Activated effector memory CD4-positive, alpha-beta T cell treated with anti-CD3 and anti-CD28 coated beads, Interleukin-2, amount 50 U/mL, for 16 hours (primary cell): ENCODE measurements at regions not wholly inside any gene's neighbourhood (a gene's known extent, or its start where the extent isn't known, plus 50 kb on each side); places are given as distances from the start of the nearest gene placed in this dataset.

Source experiments
- DNase-seq: peaks from one replicate; pipeline ENCODE4 v3.0.0-alpha.2; 2020

GRCh38 chr10:43965918-43966570 lies 317.4 kb upstream of the ZNF32 start:
- no peak for DNase-seq

GRCh38 chr10:43965033-43965917 lies 316.6 kb upstream of the ZNF32 start:
- no peak for DNase-seq

GRCh38 chr10:43964486-43964885 lies 315.8 kb upstream of the ZNF32 start:
- DNase-seq = no peak

- DNase-seq = peak; percentile 41
These were observed 315.2 kb upstream of the ZNF32 start for GRCh38 chr10:43963793-43964425.

GRCh38 chr10:43963379-43963778 lies 314.7 kb upstream of the ZNF32 start:
- DNase-seq = no peak

- no peak for DNase-seq
These were observed 313.9 kb upstream of the ZNF32 start for GRCh38 chr10:43962346-43963191.

GRCh38 chr10:43961523-43962345 lies 313.1 kb upstream of the ZNF32 start:
- DNase-seq = peak; percentile 45

- no peak for DNase-seq
These were observed 312.3 kb upstream of the ZNF32 start for GRCh38 chr10:43960981-43961380.

- no peak for DNase-seq
These were observed 311.8 kb upstream of the ZNF32 start for GRCh38 chr10:43960477-43960876.

GRCh38 chr10:43960135-43960415 lies 311.4 kb upstream of the ZNF32 start:
- DNase-seq = no peak

- DNase-seq = peak; percentile 41
These were observed 310.9 kb upstream of the ZNF32 start for GRCh38 chr10:43959364-43960134.

- peak; percentile 46 for DNase-seq
These were observed 310.3 kb upstream of the ZNF32 start for GRCh38 chr10:43958964-43959363.

GRCh38 chr10:43958071-43958432 lies 309.4 kb upstream of the ZNF32 start:
- DNase-seq = no peak

- DNase-seq = no peak
These were observed 308.8 kb upstream of the ZNF32 start for GRCh38 chr10:43957267-43958070.

- DNase-seq = no peak
These were observed 307.3 kb upstream of the ZNF32 start for GRCh38 chr10:43955978-43956377.

GRCh38 chr10:43955002-43955596 lies 306.4 kb upstream of the ZNF32 start:
- DNase-seq = no peak

- no peak for DNase-seq
These were observed 305.0 kb upstream of the ZNF32 start for GRCh38 chr10:43953672-43954071.

GRCh38 chr10:43952760-43953159 lies 304.1 kb upstream of the ZNF32 start:
- no peak for DNase-seq

- DNase-seq = no peak
These were observed 300.7 kb upstream of the ZNF32 start for GRCh38 chr10:43949351-43949750.

- DNase-seq = no peak
These were observed 297.8 kb upstream of the ZNF32 start for GRCh38 chr10:43946445-43946844.
